ENCODE measurements at regions not wholly inside any gene's neighbourhood (a gene's known extent, or its start where the extent isn't known, plus 50 kb on each side); places are given as distances from the start of the nearest gene placed in this dataset.

- TF ChIP-seq GATA2 (IDR thresholded peaks at IDR 0.05; ENCODE audit: low read depth, low read length) (no peak), GATA3 (IDR thresholded peaks at IDR 0.05; ENCODE audit: low read depth, low read length) (no peak)
These were observed 121.9 kb upstream of the ASCC3 start for GRCh38 chr6:101003075-101003474.

Data from SH-SY5Y (cell line).